ENCODE measurements at regions not wholly inside any gene's neighbourhood (a gene's known extent, or its start where the extent isn't known, plus 50 kb on each side); places are given as distances from the start of the nearest gene placed in this dataset.

DNA sequence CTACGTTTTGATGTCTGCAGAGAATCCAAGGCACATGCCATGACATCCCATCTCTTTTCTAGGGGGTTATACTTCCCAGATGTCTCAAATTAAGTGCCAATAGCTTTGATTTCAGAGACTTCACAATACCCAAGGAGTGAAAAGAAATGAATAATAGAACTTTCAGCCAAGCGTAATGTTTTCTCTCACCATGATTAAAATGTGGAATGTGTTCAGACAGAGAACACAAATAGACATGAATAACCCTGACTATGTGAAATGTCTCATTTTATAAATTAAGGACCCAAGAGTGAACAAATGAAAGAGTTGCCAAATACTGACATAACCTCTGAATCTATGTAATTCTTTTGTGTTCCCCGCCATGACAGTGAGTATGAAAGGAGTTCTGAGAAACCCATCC, 123.6 kb upstream of the GAP43 start (continued):
- TF ChIP-seq CBFB (IDR thresholded peaks at IDR 0.05; ENCODE audit: low read depth) (no peak), CHD1 (IDR thresholded peaks at IDR 0.05; ENCODE audit: low read depth, low read length) (no peak), ZBED1 (IDR thresholded peaks at IDR 0.05; ENCODE audit: borderline replicate concordance) (no peak), SIN3A (IDR thresholded peaks at IDR 0.05; ENCODE audit: low read depth, low read length) (no peak), IRF4 (IDR thresholded peaks at IDR 0.05; ENCODE audit: low read depth, low read length) (no peak), BACH1 (IDR thresholded peaks at IDR 0.05; ENCODE audit: borderline replicate concordance) (no peak), MTA2 (IDR thresholded peaks at IDR 0.05; ENCODE audit: low read depth) (no peak), RBBP5 (conservative IDR thresholded peaks at IDR 0.05) (no peak), ZNF384 (IDR thresholded peaks at IDR 0.05; ENCODE audit: borderline replicate concordance, low read depth, low read length) (no peak)
- TF ChIP-seq, protein P1, sequence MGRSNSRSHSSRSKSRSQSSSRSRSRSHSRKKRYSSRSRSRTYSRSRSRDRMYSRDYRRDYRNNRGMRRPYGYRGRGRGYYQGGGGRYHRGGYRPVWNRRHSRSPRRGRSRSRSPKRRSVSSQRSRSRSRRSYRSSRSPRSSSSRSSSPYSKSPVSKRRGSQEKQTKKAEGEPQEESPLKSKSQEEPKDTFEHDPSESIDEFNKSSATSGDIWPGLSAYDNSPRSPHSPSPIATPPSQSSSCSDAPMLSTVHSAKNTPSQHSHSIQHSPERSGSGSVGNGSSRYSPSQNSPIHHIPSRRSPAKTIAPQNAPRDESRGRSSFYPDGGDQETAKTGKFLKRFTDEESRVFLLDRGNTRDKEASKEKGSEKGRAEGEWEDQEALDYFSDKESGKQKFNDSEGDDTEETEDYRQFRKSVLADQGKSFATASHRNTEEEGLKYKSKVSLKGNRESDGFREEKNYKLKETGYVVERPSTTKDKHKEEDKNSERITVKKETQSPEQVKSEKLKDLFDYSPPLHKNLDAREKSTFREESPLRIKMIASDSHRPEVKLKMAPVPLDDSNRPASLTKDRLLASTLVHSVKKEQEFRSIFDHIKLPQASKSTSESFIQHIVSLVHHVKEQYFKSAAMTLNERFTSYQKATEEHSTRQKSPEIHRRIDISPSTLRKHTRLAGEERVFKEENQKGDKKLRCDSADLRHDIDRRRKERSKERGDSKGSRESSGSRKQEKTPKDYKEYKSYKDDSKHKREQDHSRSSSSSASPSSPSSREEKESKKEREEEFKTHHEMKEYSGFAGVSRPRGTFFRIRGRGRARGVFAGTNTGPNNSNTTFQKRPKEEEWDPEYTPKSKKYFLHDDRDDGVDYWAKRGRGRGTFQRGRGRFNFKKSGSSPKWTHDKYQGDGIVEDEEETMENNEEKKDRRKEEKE (IDR thresholded peaks at IDR 0.05): no peak

DNA sequence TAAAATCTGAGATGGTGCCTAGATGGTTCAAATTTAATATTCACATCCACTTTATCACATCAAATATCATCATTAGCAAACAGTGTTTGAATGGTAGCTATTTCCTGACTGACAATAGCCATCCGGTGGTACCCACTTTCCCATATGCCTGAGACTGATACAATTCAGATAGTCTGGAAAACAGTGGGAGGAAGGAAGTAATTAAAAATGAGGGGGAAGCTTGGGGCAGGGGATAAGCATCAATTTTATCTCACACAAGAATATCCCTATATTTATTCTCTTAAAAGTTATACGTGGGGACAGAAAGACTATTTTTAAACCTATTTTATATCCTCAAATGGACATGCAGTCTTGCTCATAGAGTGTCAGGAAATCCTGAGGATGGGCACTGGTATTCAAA, 122.5 kb upstream of the GAP43 start:
- Histone ChIP-seq H4K20me1 (ENCODE audit: control insufficient read depth, insufficient read depth) (no peaks in the 10 kb centered on the region), H3K4me1 (ENCODE audit: control insufficient read depth, insufficient read depth, low read length) (no peaks in the 10 kb centered on the region), H3K4me3 (no peak overlapping the region), H3K27ac (ENCODE audit: control insufficient read depth, insufficient read depth) (no peak overlapping the region), H3K9ac (ENCODE audit: control insufficient read depth, insufficient read depth, low read length) (no peak overlapping the region), H3K79me2 (ENCODE audit: control insufficient read depth, insufficient read depth, low read length) (no peaks in the 10 kb centered on the region), H3K36me3 (ENCODE audit: control insufficient read depth in 2 of 2, insufficient read depth in 2 of 2, low read length in 1 of 2) (no peaks in the 10 kb centered on the region), H2AFZ (ENCODE audit: control insufficient read depth, low read depth, low read length) (no peak overlapping the region), H3K4me2 (ENCODE audit: control insufficient read depth, insufficient read depth) (no peak overlapping the region), H3K27me3 (replicated peaks in 1 of 2; ENCODE audit: control insufficient read depth in 2 of 2, insufficient read depth in 2 of 2, low read length in 1 of 2) (no peaks in the 10 kb centered on the region), H3K9me3 (replicated peaks; ENCODE audit: control insufficient read depth, insufficient read depth, low read length) (no peaks in the 10 kb centered on the region; the same call in 2 of the 3 replicates)
- ChIA-PET CTCF (no interaction called here), RAD21 (ENCODE audit: unreplicated experiment) (no interaction called here), POLR2A (no interaction called here), SMC1A (ENCODE audit: uncharacterized antibody, unreplicated experiment) (interaction anchor here (1.3 kb wide), 1 partner anchor 9 kb away, joined by 3 read pairs; no protein-coding TSS in a partner anchor)
- intact Hi-C loops (cut with micrococcal nuclease; ENCODE audit: unreplicated experiment) (no loop called here), in situ Hi-C loops (cut with MboI) (no loop called here)
- BruUV-seq (replicated peaks): no TSS peak
- DNase-seq (ENCODE audit: low read depth, low spot score): no peak
- WGBS (ENCODE audit: insufficient coverage, insufficient replicate concordance, low lambda C conversion rate, missing lambda C conversion rate): 0% methylated on average over 2 of the region's 2 CpGs
- ATAC-seq: no peak
- no peak for FAIRE-seq
- TF ChIP-seq CHD4 (IDR thresholded peaks at IDR 0.05): no peak
